AG08395 (cell line): ENCODE measurements at regions not wholly inside any gene's neighbourhood (a gene's known extent, or its start where the extent isn't known, plus 50 kb on each side); places are given as distances from the start of the nearest gene placed in this dataset.
"Not testable (repeated sequence)": the region's sequence is repeated elsewhere in the genome, so short reads cannot be mapped to it uniquely, and the experiment has no call there.

ENCODE experiments used
- DNase-seq: peaks from one replicate; pipeline ENCODE4 v3.0.0; 2012; ENCODE audit warnings: mixed read lengths, low spot score

DNA sequence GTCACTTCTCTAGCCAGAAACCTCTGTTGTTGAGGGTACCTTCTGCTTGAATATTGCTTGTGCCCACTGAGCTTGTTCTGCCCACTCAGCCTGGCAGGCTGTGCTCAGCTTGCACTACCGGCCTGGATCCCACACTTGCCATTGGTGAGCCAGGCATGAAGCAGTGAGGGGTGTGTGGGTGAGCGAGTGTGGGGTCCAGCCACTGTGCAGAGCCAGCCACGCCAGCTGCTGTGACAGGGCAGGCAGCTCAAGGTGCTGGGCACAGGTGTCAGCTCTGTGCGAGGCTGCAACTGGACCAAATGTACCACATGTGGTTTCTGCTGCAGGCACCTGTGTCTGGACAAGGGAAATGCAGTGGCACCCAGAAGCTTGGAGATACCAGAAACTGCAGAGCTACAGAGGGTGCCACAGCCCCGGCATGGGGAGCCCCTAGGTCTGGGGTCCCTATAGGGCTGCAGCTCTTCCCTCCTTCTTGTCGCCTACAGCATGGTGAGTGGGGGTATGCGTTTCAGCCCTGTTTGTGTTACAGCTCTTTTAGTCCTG, 305.1 kb upstream of the RIOK2 start:
- no peak for DNase-seq

DNA sequence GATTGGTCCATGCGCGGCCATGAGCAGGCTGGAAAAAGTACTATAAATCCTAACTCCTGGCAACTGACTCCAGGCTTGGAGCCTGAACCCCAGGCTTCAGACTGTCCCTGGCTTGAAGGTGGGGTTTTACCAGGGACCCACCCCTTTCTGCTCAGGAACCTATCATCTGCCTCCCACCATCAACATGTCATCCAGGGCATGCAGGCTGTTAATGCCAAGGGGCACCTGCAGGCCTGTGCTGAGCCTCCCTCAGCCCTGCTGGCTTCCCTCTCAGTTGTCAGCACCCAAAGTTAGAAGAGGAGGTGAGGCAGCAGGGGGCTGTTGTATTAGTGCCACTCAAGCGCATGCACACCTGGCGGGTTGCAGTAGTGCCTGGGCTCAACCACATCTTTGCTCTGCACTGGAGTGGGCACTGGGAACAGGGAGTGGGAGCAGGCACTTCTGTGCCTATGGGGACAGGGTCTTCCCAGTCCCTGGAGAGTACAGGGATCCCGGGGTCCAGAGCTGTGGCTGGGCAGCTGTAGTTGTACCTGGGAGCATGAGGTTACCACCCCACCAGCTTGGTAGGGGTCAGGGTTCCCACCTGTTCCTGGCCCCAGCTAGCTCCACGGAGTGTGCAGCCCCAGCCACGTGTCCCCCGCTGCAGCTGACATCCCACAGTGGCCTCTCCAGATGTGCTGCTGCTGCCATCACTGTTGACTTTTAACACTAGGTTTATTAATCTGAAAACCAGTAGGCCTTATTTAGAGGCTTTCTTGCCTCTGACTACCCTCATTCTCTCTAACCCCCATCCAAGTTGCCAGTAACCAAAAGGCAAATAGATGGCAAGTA, 306.2 kb upstream of the RIOK2 start:
- DNase-seq, result no peak

DNA sequence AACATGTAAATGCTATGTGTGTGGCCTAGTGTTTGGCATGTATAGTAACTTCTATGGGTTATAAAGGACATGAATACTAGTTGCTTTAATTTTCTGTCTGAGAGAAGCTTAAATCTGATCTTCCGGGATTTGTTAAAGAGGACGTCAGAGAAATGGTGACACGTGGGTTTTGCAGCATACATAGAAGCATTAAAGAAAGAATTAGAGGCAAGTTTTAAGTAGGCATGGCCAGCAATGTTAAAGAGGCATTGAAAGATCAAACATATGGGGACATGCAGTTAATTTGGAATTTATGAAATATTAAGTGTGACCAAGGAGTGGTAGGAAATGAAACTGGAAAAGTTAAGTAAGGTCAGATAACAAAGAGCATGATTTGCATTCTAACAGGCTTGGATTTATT, 311.4 kb upstream of the RIOK2 start:
- no peak for DNase-seq

DNA sequence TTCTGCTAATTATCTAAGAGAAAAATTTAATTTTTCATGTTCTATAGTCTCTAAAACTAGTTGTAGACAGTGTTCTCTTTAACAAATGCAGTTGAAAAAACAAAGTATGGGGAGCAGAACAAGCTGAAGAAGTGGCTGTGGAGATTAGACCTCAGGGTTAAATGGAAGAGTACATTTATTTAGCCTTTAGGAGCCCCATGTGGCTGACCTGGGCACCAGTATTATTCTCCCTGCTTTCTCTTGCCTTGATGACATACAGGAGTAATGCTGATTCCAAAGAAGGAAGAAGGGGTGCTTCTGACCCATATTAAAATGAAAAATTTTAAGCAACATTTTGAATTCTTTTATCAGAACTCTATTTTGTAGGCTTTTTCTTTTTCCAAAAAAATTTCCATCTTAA, 312.3 kb upstream of the RIOK2 start:
- no peak for DNase-seq

DNA sequence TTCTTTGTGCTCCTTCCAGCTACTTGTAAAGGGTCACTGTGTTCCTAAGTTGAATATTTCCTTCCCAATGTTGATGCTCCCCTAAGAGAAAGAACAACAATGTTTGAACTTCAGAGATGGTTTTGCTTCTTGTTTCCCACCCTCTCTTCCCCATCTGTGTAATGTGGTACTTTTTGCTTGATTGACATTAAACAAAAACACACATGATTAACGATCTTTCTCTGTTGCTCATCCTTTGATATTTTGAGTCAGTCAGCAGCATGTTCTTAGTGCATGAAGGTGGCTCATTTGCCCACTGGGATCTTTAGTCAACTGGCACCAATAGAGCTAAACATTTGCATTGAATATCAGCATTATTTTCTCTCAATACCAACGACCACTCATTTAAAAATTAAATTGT, 313.0 kb upstream of the RIOK2 start:
- no peak for DNase-seq

DNA sequence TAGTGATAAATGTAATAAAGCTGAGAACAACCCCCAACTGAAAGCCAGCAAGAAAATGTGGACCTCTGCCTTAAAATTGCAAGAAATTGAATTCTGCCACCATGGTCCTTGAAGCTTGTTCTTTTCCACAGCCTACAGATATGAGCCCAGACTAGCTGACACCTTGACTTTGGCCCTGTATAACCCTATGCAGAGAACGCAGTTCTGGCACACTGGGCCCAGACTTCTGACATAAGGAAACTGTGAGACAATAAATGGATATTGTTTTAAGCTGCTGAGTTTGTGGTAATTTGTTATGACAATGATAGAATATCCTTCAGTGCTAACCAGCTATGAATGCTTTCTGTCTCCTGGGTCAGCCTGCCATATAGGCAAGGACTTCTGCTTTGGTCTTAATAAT, 315.6 kb upstream of the RIOK2 start:
- no peak for DNase-seq

GRCh38 chr5:97499605-97500004, 316.6 kb upstream of the RIOK2 start:
- DNase-seq, result peak; percentile 27

- DNase-seq, result no peak
Measured at GRCh38 chr5:97501286-97501964, 318.4 kb upstream of the RIOK2 start.

DNA sequence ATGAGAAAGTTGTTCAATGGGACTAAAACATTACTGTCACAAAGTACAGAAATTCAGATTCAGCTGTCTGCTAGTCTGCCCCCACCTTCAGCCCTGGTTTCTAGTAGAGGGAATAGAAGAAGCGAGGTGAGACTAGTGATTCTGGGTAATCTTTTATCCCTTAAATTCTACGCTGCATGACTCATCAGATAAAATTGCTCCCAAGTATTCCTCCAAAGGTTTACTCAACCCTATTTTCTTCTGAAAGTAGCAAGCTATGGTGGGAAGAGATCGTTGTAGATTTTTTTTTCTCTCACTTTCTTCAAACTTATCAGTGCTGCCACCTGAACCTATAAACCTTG, 318.9 kb upstream of the RIOK2 start:
- DNase-seq, result no peak

- no peak for DNase-seq
Measured at GRCh38 chr5:97508864-97509263, 325.8 kb upstream of the RIOK2 start.

DNA sequence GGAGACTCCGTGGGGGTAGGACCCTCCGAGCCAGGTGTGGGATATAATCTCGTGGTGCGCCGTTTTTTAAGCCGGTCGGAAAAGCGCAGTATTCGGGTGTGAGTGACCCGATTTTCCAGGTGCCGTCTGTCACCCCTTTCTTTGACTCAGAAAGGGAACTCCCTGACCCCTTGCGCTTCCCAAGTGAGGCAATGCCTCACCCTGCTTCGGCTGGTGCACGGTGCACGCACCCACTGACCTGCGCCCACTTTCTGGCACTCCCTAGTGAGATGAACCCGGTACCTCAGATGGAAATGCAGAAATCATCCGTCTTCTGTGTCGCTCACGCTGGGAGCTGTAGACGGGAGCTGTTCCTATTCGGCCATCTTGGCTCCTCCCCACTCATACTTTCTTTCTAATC, 336.5 kb upstream of the RIOK2 start:
- DNase-seq, result not testable (repeated sequence)

- DNase-seq, result not testable (repeated sequence)
Measured at GRCh38 chr5:97523336-97523735, 340.3 kb upstream of the RIOK2 start.

- no peak for DNase-seq
Measured at GRCh38 chr5:97525780-97526179, 342.7 kb upstream of the RIOK2 start.

DNA sequence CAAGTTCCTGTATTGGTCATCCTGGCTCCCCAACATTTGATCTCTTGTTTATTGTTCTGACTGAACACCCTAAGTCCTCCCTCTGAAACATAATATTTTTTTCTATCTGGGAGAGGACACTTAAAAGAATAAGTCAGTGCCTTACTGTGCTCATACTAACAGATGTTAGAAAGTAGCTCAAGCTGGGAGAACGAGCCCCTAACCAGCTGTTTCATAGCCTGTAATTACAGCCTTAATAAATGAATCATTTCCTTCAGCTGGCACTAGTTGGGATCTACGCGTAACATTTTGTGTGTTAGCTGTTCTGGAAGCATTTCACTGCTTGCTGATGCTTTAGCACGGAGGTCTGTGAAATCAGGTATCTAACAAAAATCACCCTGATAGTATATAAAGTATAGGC, 345.9 kb upstream of the RIOK2 start:
- peak; percentile 42 for DNase-seq

DNA sequence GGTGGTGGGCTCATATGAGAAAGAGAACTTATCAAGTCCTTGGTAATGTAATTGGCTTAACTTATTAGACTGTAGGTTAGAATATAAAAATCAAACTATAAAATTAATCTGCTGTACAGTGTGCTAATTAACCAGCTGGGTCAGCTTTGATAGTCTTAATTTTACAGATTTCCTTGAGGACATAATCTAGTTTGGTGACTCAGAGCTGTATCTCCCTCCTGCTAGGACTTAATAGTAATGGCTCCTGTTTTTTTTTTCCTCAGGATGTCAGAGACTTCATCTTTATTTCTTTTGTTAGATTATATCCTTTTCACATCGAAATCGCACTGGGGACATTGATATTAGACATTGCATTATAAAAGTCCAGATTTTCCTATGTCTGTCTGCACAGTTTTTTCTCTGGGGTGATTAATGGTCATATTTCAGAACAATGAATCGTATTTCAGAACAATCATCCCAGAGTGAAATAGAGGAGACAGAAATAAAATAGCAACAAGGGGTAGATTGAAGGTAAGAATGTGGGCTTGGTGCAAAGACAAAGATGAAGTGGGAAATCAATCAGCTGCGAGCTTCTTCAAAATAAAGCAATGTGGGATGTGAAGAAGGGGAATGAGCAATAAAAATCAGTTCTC, 346.4 kb upstream of the RIOK2 start:
- no peak for DNase-seq

DNA sequence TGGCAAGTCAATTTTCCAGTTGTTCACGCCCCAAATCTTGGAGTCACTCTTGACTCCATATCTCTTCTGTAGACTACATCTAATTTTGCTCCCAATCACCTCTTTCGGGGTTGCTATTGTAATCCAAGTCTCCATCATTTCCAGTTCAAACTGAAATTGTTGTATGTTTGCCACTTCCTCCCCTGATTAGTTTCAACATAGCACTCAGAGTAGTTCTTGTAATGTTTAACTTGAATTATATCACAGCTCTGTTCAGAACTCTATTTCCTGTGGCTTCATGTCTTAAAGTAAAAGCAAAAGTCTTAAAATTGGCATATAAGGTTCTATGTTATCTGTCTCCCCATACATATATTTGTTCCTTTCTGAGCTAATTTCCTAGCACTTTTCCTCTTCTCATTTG, 348.5 kb upstream of the RIOK2 start:
- DNase-seq, result no peak

- peak; percentile 75 for DNase-seq
Measured at GRCh38 chr5:97534166-97534565, 351.1 kb upstream of the RIOK2 start.

DNA sequence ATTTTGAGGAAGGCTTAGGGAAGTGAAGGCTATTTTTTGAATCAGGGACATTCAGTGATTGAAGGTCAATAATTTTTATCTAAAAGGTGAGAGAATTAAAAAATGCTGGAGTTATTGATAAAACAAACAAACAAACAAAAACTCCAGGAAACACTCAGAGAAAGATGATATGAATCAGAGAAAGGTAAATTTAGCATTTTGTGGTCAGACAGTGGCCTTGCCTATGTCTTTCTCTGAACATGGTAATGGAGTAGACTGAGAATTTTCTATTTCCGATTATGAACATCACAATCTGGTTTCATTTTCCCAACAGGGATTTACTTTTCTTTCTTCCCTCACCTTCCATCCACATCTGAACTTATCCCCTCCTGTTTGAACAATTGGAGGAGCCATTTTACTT, 353.6 kb upstream of the RIOK2 start:
- no peak for DNase-seq

- no peak for DNase-seq
Measured at GRCh38 chr5:97538912-97539311, 355.9 kb upstream of the RIOK2 start.

- DNase-seq, result no peak
Measured at GRCh38 chr5:97541864-97542263, 358.8 kb upstream of the RIOK2 start.

- no peak for DNase-seq
Measured at GRCh38 chr5:97542469-97542868, 359.4 kb upstream of the RIOK2 start.

- no peak for DNase-seq
Measured at GRCh38 chr5:97543166-97543565, 360.1 kb upstream of the RIOK2 start.

DNA sequence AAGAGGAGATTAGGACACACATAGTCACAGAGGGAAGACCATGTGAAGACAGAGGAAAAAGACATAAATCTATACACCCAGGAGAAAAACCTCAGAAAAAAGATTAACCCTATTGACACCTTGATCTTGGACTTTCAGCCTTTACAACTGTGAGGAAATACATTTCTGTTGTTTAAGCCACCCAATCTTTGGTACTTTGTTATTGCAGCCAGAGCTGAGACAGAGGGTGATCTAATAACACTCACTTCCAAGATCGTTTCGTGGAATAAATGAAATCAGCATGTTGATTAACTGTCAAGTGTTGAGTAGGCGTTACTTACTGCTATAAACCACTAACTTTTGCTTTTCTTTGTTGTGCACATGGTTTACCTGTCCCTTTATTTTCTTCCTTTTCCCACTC, 361.2 kb upstream of the RIOK2 start:
- DNase-seq, result no peak
